ENCODE measurements at regions not wholly inside any gene's neighbourhood (a gene's known extent, or its start where the extent isn't known, plus 50 kb on each side); places are given as distances from the start of the nearest gene placed in this dataset.

GRCh38 chr5:68918306-68918705 lies 175.5 kb upstream of the SLC30A5 start:
- peak; percentile 12 for DNase-seq (ENCODE audit: low read depth)
- TF ChIP-seq, protein P1, sequence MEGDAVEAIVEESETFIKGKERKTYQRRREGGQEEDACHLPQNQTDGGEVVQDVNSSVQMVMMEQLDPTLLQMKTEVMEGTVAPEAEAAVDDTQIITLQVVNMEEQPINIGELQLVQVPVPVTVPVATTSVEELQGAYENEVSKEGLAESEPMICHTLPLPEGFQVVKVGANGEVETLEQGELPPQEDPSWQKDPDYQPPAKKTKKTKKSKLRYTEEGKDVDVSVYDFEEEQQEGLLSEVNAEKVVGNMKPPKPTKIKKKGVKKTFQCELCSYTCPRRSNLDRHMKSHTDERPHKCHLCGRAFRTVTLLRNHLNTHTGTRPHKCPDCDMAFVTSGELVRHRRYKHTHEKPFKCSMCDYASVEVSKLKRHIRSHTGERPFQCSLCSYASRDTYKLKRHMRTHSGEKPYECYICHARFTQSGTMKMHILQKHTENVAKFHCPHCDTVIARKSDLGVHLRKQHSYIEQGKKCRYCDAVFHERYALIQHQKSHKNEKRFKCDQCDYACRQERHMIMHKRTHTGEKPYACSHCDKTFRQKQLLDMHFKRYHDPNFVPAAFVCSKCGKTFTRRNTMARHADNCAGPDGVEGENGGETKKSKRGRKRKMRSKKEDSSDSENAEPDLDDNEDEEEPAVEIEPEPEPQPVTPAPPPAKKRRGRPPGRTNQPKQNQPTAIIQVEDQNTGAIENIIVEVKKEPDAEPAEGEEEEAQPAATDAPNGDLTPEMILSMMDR (conservative IDR thresholded peaks at IDR 0.05; ENCODE audit: control insufficient read depth, insufficient read depth, low read depth, low read length) = no peak
- no peak overlapping the region for H3K4me3 ChIP-seq (ENCODE audit: control insufficient read depth, low read depth, low read length)

DNA sequence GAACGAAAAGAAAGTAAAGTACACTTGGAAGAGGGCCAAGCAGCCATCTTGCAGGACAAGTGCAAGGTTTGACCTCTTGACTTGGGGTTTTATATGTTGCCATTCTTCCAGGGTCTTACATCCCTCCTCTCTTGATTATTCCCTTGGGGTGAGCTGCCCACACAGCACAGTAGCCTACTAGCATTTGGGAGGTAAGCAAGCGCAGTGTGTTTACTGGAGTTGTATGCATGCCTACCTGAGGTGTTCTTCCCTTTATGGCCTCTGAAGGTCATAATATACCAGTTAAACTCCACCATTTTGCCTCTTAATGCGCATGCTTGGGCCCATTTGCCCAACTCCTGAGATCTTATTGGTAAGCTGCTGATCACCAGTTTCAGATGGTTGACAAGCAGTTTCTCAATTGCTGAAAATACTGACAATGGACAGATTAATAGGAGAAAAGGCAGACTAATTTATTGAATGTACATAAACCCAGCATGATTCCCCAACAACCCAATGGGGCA lies 173.8 kb upstream of the SLC30A5 start:
- no peak overlapping the region for H3K4me3 ChIP-seq (ENCODE audit: control insufficient read depth, low read depth, low read length)
- TF ChIP-seq, protein P1 (conservative IDR thresholded peaks at IDR 0.05; ENCODE audit: control insufficient read depth, insufficient read depth, low read depth, low read length) = no peak
- no peak for DNase-seq (ENCODE audit: low read depth)

GRCh38 chr5:68920888-68921287 lies 172.9 kb upstream of the SLC30A5 start:
- DNase-seq (ENCODE audit: low read depth) = no peak
- no peak overlapping the region for H3K4me3 ChIP-seq (ENCODE audit: control insufficient read depth, low read depth, low read length)
- TF ChIP-seq, protein P1 (conservative IDR thresholded peaks at IDR 0.05; ENCODE audit: control insufficient read depth, insufficient read depth, low read depth, low read length) = no peak

GRCh38 chr5:68922172-68922987 lies 171.4 kb upstream of the SLC30A5 start:
- TF ChIP-seq, protein P1 (conservative IDR thresholded peaks at IDR 0.05; ENCODE audit: control insufficient read depth, insufficient read depth, low read depth, low read length) = no peak
- no peak overlapping the region for H3K4me3 ChIP-seq (ENCODE audit: control insufficient read depth, low read depth, low read length)
- no peak for DNase-seq (ENCODE audit: low read depth)

DNA sequence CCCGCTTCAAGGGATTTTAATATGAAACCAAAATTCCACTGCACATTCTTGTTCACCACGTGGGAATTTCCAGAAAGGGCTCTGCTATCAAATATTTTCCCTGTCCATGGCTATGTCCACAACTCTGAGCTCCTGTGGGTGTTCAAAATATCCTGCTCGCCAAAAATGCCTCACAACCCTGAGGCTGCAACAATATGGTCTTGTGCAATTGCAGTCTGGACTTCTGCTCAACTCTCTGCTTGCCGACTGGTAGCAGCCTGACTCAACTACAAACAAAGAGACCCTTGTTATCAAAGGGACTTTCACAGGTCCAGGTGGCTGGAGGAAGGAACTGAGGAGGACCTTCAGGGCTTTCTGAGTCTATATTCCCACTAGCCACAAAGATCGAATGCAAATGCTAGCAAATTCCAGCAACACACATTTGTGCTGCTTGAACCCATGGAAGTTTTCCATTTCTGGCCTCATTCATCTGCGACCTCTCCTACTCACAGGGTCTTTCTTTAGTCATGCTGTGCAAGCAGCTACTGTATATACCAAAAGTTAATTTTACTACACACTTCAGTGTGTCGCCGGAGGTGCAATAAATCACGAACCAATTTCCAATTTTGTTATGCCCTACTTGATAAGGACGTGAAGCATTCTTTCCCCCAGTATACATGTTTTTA lies 169.2 kb upstream of the SLC30A5 start:
- TF ChIP-seq, protein P1 (conservative IDR thresholded peaks at IDR 0.05; ENCODE audit: control insufficient read depth, insufficient read depth, low read depth, low read length) = no peak
- DNase-seq (ENCODE audit: low read depth) = peak; percentile 56
- no peak overlapping the region for H3K4me3 ChIP-seq (ENCODE audit: control insufficient read depth, low read depth, low read length)

DNA sequence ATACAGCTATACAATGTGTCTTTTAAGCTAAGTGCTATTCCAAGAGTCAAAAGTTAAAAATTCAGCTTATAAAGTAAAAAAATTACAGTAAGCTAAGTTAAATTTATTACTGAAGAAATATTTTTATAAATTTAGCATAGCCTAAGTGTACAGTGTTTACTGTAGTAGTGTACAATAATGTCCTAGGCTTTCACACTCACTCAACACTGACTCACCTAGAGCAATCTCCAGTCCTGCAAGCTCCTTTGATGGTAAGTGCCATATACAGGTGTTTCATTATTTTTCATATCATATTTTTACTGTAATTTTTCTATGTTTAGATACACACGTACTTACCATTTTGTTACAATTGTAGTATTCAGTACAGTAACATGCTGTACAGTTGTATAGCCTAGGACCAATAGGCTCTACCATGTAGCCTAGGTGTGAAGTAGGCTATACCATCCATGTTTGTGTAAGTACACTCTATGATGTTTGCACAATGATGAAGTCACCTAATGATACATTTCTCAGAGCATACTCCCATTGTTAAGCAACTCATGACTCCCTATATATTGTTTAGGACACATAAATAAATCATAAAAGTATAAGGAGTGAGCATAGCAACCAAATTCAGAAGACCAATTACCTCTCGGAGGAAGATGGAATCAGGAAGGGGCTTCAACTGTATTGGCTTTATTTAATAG lies 165.1 kb upstream of the SLC30A5 start:
- DNase-seq (ENCODE audit: low read depth) = no peak
- TF ChIP-seq, protein P1 (conservative IDR thresholded peaks at IDR 0.05; ENCODE audit: control insufficient read depth, insufficient read depth, low read depth, low read length) = no peak
- no peak overlapping the region for H3K4me3 ChIP-seq (ENCODE audit: control insufficient read depth, low read depth, low read length)
